NCI-H446 treated with DMSO at 0.1 percent for 48 hours (cell line): ENCODE measurements at regions not wholly inside any gene's neighbourhood (a gene's known extent, or its start where the extent isn't known, plus 50 kb on each side); places are given as distances from the start of the nearest gene placed in this dataset.
"Not testable (repeated sequence)": the region's sequence is repeated elsewhere in the genome, so short reads cannot be mapped to it uniquely, and the experiment has no call there.

Experiments used
- DNase-seq: peaks from one replicate; lab custom pipeline; 2025; lab: John Stamatoyannopoulos, UW

- no peak for DNase-seq
These were observed 55.1 kb upstream of the STARD13 start for GRCh38 chr13:33340631-33341030.

DNA sequence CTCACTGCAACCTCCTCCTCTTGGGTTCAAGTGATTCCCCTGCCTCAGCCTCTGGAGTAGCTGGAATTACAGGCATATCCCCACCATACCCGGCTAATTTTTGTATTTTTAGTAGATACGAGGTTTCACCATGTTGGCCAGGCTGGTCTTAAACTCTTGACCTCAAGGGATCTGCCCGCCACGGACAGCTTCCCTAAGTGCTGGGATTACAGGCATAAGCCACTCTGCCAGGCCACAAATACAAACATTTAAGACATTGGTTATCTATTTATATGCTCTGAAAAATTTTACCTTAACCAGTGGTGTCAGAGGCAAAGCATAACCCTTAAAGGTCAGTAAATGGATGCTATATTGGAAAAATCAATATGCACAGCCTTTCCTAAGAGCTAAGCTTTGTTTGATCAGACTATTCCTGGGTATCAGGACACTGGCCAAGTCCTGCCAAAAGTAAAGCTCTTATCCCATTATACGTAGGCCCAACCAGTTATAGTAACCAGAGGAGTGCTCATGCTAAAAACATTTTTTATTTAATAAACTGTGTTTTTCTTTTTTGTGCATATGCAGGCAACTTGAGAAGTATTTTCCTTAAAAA lies 56.4 kb upstream of the STARD13 start:
- DNase-seq = no peak

GRCh38 chr13:33345842-33346241 lies 60.3 kb upstream of the STARD13 start:
- no peak for DNase-seq

DNA sequence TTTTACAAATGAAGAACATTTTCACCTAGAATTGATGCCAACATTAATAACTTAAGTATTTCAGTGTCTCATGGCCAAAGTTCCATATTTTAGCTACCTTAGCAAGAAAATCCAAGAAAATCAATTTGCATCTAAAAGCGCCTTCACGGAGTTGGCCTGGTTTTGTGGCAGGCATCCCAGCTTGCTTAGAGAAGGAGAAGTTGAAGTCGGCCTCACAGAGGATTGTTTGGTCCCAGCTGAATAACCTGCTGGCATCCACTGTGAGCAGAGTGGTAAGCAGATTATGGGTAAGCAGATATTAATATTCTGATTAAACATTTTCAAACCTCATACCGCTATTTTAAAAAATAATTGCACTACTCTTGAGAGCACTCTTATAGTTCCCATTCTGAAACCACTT lies 62.3 kb upstream of the STARD13 start:
- DNase-seq = peak; percentile 31

GRCh38 chr13:33348366-33348765 lies 62.8 kb upstream of the STARD13 start:
- DNase-seq = no peak

GRCh38 chr13:33349288-33349985 lies 63.9 kb upstream of the STARD13 start:
- DNase-seq = no peak

- DNase-seq = no peak
These were observed 64.7 kb upstream of the STARD13 start for GRCh38 chr13:33349986-33350826.

DNA sequence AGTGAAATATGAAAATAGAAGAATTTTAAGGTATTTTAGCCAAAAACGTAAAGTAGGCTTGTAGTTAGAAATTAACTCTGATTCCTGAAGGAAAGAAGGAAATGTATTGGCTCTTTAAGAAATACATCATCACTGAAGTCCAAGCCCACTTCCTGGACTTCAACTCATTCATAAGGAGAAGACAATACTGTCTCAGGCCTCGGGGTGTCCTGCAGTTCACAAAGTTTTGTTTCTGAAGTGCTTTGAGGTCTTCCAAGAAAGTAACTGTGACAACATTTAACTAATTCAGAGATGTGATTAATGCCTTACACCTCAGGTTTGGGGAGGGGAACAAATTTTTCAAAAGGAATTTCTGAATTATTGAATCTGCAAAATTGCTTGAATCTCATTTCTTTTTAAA lies 65.8 kb upstream of the STARD13 start:
- no peak for DNase-seq

GRCh38 chr13:33352041-33352440 lies 66.5 kb upstream of the STARD13 start:
- peak; percentile 56 for DNase-seq

DNA sequence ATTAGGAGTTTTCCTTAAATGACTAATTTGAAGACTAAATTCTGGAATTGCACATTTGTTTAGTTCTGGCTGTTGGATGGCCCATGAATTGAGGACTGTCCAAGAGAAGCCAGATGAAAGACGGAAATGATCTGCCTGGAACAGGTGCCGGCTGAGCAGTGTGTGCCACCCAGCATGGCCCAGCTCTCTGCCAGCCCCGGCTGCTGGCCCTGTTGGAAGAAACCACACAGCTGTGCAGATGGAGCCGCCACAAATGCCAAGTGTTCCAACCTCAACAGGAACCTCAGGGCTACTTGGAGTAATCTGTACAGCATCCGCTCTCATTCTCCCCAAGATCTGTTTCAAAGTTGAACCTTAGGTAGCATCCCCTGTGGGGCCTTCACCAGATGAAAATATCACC lies 67.0 kb upstream of the STARD13 start:
- DNase-seq = peak; percentile 66

- no peak for DNase-seq
These were observed 67.7 kb upstream of the STARD13 start for GRCh38 chr13:33353210-33353609.

- no peak for DNase-seq
These were observed 68.1 kb upstream of the STARD13 start for GRCh38 chr13:33353646-33354045.

DNA sequence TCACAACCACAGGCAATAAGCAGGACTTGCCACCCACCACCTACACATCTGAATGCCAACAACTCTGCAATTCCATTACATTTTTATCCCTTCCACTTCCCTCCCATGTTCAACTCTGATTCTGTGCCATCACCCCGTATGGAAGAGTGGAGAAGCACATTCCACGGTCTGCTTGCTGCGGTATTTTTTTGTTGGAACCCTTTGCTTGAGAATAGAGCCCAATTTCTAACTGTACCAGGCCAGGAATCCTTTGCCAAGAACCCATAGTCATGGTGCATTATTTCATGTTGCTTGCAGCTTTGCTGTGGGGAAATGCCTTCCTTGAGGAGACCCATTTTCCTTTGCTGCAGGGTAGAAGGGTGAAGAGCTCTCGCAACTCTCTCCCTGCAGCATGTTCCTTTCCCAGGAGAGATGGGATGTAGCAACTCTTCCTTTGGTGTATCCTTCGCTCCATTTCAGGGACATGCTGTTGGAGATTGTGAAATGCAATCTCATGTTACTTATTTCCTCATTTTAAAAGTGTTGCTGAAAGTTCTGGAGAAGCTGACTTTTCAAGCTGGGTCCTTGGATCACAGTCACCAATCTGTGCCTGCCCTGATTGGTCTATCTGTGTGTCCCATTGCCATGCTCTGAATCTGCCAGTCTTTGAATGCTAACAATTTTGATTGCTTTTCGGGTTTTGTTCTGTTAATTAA lies 69.8 kb upstream of the STARD13 start:
- DNase-seq = peak; percentile 27

GRCh38 chr13:33358076-33358475 lies 72.5 kb upstream of the STARD13 start:
- not testable (repeated sequence) for DNase-seq

DNA sequence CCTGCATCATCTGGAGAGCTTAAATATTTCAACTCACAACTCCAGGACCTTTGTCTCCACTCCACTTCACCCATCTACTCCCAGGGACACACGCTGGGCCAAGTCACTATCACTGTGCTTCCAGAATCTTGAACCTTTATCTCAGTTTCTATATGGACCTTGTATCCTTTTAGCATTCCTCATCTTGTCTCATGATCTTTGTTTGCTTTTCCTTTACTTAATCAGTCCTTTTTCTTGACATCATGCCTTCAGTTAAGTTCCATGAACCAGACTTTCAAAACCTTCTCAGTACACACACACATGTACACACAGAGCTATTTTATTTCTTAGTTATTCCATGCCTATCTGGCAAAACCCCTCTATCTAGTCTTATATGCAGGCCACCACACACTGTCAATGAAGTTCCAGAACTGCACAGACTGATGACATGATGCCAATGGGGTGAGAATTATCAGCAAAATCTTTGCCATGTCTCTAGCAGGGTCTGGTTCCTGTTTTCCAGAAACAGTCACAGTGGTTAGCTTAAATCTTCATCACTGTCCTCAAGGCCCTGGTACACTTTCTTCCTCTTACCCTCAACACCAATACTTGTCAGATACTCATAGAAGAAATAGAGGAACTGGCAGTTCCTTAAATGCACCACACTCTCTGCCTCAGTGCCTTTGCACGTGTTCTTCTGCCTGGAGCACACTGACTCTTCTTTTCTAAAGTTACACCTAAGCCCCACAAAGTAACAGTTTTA lies 77.6 kb upstream of the STARD13 start:
- DNase-seq = no peak

DNA sequence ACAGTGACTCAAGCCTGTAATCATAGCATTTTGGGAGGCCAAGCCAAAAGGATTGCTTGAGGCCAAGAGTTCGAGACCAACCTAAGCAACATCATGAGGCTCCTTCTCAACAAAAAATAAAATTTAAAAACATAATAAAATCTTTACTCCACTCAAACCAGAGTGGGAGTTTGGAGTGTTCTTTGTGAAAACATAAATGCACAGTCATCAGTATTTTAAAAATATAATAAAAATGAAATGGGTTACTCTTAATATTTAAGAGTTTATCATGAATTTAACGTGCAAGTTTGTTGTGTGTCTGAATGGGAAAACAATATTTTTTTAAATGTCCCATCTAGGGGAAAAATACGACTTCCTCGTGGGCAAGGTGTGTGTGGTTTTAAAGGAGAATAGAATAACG lies 78.6 kb upstream of the STARD13 start:
- DNase-seq = no peak

DNA sequence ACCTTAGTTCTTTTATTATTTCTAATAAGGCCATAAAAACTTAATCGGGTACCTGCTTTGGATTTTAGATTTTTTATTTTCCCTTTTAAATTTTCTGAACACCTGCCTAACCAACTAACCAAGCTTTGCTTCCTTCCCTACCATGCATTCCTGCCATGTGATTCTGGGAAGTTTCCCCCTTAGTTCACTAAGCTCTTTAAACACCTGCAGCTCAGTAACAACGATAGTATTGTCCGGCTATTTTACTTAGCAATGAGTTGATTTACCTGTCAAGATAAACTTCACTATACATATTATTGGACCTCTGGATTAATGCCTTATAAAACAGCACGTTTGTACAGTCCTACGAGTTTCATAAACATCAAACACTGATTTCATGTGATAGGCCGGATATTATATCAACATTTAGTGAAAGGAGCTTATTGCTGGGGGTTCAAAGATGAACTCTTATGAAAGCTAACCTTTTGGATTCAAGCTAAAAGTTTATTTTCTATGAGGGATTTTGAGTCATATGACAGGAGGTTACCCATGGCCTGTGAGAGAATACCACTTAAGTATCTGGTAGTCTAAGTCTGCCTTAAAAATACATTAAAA lies 81.0 kb upstream of the STARD13 start:
- DNase-seq = no peak

DNA sequence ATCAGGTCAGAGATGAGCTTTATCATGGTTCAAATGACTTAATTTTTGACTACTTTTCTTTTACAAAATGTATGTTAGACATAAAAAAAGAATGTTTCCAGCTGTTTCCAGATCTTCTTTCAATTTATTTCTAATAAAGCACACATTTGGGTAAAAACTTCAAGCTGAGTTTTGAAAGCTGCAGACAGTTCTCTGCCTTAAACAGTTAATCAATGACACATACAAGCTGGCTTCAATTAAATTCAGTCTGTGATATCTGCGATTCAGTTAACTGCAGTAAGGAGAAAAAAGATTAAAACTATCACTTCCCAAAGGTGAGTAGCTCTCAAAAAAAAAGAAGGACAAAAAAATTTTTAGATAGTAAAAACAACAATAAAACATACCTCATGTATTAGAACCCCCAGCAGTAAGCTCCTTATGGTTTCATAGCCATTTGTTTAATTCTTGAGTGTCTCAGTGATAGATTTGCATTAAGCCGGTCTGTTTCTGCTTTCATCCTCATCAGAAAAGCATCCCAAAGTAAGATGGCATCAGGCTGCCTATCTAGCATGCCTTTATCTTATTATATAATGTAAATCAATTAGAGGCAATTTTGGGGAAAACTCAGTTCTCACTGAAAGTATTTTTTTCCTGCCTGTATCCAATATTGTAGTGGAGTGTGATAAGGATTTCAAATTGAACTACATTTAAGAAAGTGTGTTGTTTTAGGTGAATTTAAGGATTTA lies 81.8 kb upstream of the STARD13 start:
- no peak for DNase-seq

DNA sequence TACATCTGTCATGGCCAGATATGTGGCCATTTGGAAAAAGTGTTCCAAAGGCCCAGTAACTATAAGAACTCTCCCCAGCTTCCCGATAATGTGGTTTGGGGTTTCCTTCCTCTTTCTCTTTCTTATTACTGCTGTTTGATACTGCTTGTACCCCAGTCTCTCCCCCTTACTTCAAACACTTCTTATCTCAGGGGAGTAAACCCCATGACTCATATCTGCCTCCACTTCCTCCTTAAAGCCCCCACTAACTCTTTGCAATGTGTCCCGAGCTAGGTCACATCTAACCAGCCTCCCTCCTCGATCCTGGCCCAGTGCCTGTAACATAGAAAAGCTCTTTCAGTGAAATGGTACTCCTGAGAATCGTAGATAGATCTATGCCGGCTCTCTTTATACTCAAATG lies 82.4 kb upstream of the STARD13 start:
- DNase-seq = no peak

- no peak for DNase-seq
These were observed 83.5 kb upstream of the STARD13 start for GRCh38 chr13:33369073-33369472.
